ENCODE measurements at regions not wholly inside any gene's neighbourhood (a gene's known extent, or its start where the extent isn't known, plus 50 kb on each side); places are given as distances from the start of the nearest gene placed in this dataset.

GRCh38 chr18:56322406-56322805, 316.0 kb downstream of the TXNL1 start:
- peaks cover 4 to 6% of the 10 kb centered on the region in 2 experiments; a peak in 3 of 4 replicates for H3K4me1 Mint-ChIP-seq
- no peak overlapping the region for H2AK5ac ChIP-seq (ENCODE audit: insufficient read length, low read length)
- no peak overlapping the region for H3K14ac ChIP-seq (ENCODE audit: insufficient read depth, low read length)
- no peak overlapping the region for H3K4ac ChIP-seq (ENCODE audit: low read depth, low read length)
- H2AFZ ChIP-seq (ENCODE audit: low read length), result no peak overlapping the region
- no peaks in the 10 kb centered on the region for H3K9me3 ChIP-seq (ENCODE audit: control insufficient read depth, low read depth, low read length)
- H4K8ac ChIP-seq (replicated peaks; ENCODE audit: insufficient read length, low read depth, low read length), result no peak overlapping the region
- H3K56ac ChIP-seq (ENCODE audit: insufficient read length, low read depth, low read length), result no peak overlapping the region
- no peak overlapping the region for H2BK20ac ChIP-seq (ENCODE audit: low read depth, low read length, poor library complexity, severe bottlenecking)
- H3K79me1 ChIP-seq (ENCODE audit: insufficient read depth, low read depth, low read length, poor library complexity, severe bottlenecking), result no peaks in the 10 kb centered on the region
- H3K23ac ChIP-seq (ENCODE audit: insufficient read length, low read depth, low read length), result no peak overlapping the region
- H2BK120ac ChIP-seq (ENCODE audit: low read depth, low read length, poor library complexity, severe bottlenecking), result no peak overlapping the region
- TF ChIP-seq CTCF (conservative IDR thresholded peaks at IDR 0.05), result no peak
- H3K9me3 Mint-ChIP-seq, result no peaks in the 10 kb centered on the region
- no CpG with 5 or more reads among the region's 9 CpGs for WGBS (ENCODE audit: extremely low coverage, insufficient read length, low lambda C conversion rate)
- no peak overlapping the region for H3K4me3 Mint-ChIP-seq
- DNase-seq, result no peak
- no peak overlapping the region for H3K4me2 ChIP-seq (ENCODE audit: insufficient read depth, insufficient read length, low read length)
- no peak overlapping the region for H4K5ac ChIP-seq (ENCODE audit: insufficient read length, low read depth, low read length)
- H3K9ac ChIP-seq (ENCODE audit: extremely low read depth, insufficient read length, low read length), result no peak overlapping the region
- no peak overlapping the region for H3K18ac ChIP-seq (ENCODE audit: insufficient read length, low read depth, low read length)
- H2BK15ac ChIP-seq (ENCODE audit: low read depth, low read length), result no peak overlapping the region
- H4K20me1 ChIP-seq (ENCODE audit: control insufficient read depth, insufficient read depth, insufficient read length), result no peaks in the 10 kb centered on the region
- H3K36me3 Mint-ChIP-seq (ENCODE audit: insufficient read depth in 1 of 3, low read depth in 3 of 3), result no peaks in the 10 kb centered on the region
- no peaks in the 10 kb centered on the region for H3K23me2 ChIP-seq (ENCODE audit: insufficient read length, low read depth, low read length, poor library complexity, severe bottlenecking)
- no peak overlapping the region for H2BK12ac ChIP-seq (ENCODE audit: insufficient read length, low read depth, low read length)
- H3K27me3 Mint-ChIP-seq (ENCODE audit: low read depth), result no peaks in the 10 kb centered on the region
- H3K79me2 ChIP-seq (ENCODE audit: insufficient read depth, low read length), result no peaks in the 10 kb centered on the region
- no peak overlapping the region for H3K27ac Mint-ChIP-seq
- H3K27ac ChIP-seq (ENCODE audit: insufficient read length, low read depth, low read length), result no peak overlapping the region
- no peaks in the 10 kb centered on the region; the same call in 1 of the 2 replicates for H3K4me1 ChIP-seq (ENCODE audit: insufficient read depth, low read length)
- H2BK5ac ChIP-seq (ENCODE audit: insufficient read length, low read length), result no peak overlapping the region
- no peaks in the 10 kb centered on the region for H3K27me3 ChIP-seq (ENCODE audit: insufficient read depth, low read length)
- no peak overlapping the region for H4K91ac ChIP-seq (ENCODE audit: insufficient read length, low read depth, low read length)
- no peak overlapping the region for H3T11ph ChIP-seq (ENCODE audit: low read length)
